IPS-18a (cell line): ENCODE measurements at regions not wholly inside any gene's neighbourhood (a gene's known extent, or its start where the extent isn't known, plus 50 kb on each side); places are given as distances from the start of the nearest gene placed in this dataset.
"Not testable (repeated sequence)": the region's sequence is repeated elsewhere in the genome, so short reads cannot be mapped to it uniquely, and the experiment has no call there.

Source experiments
- H3K27ac ChIP-seq: one replicate; pipeline ENCODE4 v1.5.1; 2013; ENCODE audit warnings: low read length
- H3K27me3 ChIP-seq: one replicate; pipeline ENCODE4 v1.6.1; 2013; ENCODE audit warnings: mild to moderate bottlenecking, low read length; ENCODE audit not compliant: control insufficient read depth, insufficient read depth
- H3K36me3 ChIP-seq: one replicate; pipeline ENCODE4 v1.6.1; 2013; ENCODE audit warnings: low read depth, low read length; ENCODE audit not compliant: control insufficient read depth
- H3K4me1 ChIP-seq: one replicate; pipeline ENCODE4 v1.6.1; 2013; ENCODE audit warnings: low read depth, low read length; ENCODE audit not compliant: control insufficient read depth
- H3K4me3 ChIP-seq: one replicate; pipeline ENCODE4 v1.5.1; 2013; ENCODE audit warnings: low read length
- H3K9ac ChIP-seq: one replicate; pipeline ENCODE4 v1.6.1; 2013; ENCODE audit warnings: mild to moderate bottlenecking, low read length, moderate library complexity
- H3K9me3 ChIP-seq: one replicate; pipeline ENCODE4 v1.6.1; 2013; ENCODE audit warnings: low read depth, low read length; ENCODE audit not compliant: control insufficient read depth

DNA sequence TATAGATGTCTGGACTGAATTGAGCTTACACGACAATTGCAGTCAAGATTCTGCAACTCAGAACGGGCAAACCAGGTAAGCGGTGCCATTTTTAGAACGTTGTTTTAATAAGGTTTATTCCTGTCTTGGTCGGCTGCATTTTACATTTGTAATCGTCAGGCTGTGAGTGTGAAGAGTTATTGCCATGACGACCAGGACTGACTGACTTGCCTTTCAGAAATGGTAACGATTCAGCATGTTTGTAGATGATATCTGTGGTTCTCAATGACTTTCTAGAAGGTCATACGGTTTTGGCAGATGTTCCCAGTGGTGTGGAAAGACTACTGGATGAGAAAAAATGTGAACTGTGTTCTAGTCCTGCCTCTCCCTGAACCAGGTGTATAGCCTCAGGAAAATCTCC, 271.3 kb upstream of the B3GALT2 start:
- Histone ChIP-seq H3K36me3 (no peaks in the 10 kb centered on the region), H3K27me3 (no peaks in the 10 kb centered on the region), H3K4me1 (peaks cover 2% of the 10 kb centered on the region), H3K4me3 (no peak overlapping the region), H3K27ac (no peak overlapping the region), H3K9ac (no peak overlapping the region), H3K9me3 (no peaks in the 10 kb centered on the region)

DNA sequence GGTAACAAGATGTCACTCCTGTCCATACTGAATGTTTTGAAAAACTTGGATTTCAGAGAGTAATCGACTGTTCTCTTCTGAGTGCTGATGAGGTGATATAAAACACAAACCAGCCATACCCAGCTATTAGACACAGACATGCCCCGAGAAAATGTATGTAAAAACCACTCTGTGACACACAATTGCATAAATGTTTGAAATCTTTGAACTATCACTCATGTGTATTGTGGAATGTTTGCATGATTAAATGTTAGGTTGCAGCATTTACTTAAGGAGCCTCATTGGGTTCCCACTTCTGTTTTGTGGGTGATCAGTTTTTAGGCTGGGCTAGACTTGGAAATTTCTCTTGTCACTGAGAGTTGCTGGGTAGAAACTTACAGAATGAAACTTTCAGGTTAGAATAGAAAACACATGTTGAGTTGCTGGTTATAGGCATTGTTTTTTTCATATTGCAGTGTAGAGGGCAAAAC, 270.4 kb upstream of the B3GALT2 start:
- Histone ChIP-seq H3K27ac (no peak overlapping the region), H3K4me3 (no peak overlapping the region), H3K27me3 (no peaks in the 10 kb centered on the region), H3K4me1 (no peaks in the 10 kb centered on the region), H3K9ac (no peak overlapping the region), H3K9me3 (no peaks in the 10 kb centered on the region), H3K36me3 (no peaks in the 10 kb centered on the region)

DNA sequence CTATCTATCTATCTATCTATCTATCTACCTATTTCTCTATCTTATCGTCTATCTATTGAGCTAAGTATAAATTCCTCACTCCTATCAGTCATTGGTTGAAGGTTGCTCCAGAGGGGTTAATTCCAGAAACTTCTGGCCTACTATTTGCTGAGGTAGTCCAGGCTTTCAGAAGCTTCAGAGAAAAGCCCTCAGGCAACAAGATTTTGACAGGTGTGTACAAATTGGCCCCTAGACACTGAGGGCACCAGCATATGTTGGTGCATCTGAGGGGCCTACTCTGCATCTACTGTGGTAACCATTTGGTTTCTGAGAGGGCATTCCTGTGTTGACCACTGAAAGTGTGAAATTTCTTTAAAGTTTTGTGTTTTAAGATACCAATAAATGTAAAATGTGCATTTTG, 265.2 kb upstream of the B3GALT2 start:
- Histone ChIP-seq H3K36me3 (no peaks in the 10 kb centered on the region), H3K9me3 (no peaks in the 10 kb centered on the region), H3K27me3 (no peaks in the 10 kb centered on the region), H3K9ac (no peak overlapping the region), H3K4me3 (no peak overlapping the region), H3K4me1 (no peaks in the 10 kb centered on the region), H3K27ac (no peak overlapping the region)

DNA sequence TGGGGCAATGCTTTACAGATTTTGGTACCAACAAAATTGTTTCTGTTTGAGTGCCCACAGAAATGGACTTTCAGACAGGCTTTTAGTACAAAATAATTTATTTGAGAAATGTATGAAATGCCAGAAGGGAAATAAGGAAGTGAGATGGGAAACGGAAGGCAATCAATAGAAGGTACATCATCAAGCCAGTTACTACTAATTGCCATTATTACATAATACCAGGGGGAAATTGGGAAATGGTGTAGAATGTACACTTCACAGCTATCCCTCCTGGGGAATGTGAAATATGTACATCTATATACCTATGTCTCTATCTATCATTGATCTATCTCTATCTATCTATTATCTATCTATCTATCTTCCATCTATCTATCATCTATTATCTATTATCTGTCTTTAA, 264.6 kb upstream of the B3GALT2 start:
- H3K9ac ChIP-seq: no peak overlapping the region
- H3K9me3 ChIP-seq: no peaks in the 10 kb centered on the region
- no peak overlapping the region for H3K27ac ChIP-seq
- H3K4me3 ChIP-seq: no peak overlapping the region
- H3K4me1 ChIP-seq: no peaks in the 10 kb centered on the region
- no peaks in the 10 kb centered on the region for H3K36me3 ChIP-seq
- H3K27me3 ChIP-seq: no peaks in the 10 kb centered on the region

DNA sequence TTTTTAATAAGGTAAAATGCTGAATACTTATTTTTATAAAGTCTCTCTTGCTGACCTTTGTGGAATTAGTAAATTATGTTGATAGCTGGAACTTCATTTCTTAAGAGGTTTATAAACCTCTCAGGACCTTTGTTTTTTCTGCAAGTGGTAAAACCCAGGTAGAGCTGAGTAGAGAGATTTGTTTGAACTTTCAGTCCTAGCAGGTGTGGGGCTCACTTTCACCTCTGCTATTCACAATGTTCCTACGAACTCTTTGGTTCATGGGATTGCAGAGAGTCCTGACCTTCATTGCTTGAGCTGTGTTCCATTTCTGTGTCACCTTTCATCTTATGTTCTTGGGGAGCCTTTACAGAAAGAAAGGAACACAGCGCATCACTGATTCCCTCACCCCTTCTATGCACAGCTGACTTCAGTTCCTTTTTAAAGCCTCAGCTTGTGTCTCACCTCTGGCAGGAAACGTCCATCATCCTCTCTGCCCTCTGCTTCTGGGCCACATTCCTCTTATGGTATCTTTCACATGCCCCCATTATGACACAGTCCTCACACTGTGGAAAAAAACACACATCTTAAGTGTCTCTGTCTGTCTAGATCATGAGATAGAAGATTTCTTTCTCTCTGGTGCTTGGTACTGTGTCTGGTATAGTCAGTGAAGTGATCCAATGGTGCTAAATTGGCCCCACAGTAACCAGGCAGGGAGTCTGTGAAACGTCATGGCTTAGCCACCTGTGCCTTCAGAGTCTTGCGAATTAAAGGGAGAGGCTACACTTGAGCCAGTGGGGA, 262.5 kb upstream of the B3GALT2 start:
- no peak overlapping the region for H3K9ac ChIP-seq
- no peaks in the 10 kb centered on the region for H3K4me1 ChIP-seq
- H3K27ac ChIP-seq: no peak overlapping the region
- no peaks in the 10 kb centered on the region for H3K36me3 ChIP-seq
- H3K27me3 ChIP-seq: no peaks in the 10 kb centered on the region
- H3K4me3 ChIP-seq: no peak overlapping the region
- no peaks in the 10 kb centered on the region for H3K9me3 ChIP-seq

DNA sequence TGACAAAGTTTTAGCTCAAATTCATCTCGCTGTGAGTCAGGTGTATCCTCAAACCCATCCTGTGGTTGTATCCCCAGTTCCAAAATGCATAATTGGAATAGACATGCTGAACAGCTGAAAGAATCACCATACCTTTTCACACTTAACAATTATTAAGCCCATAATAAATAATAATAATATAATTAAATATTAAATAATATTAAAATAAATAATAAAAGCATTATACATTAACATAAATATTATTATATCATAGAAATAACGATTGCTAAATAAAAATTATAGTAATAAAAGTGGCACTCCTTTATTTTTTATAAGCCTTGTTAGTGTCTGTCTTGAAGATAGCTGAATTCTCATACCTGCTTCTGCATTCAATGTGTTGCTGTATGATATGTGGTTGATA, 257.5 kb upstream of the B3GALT2 start:
- Histone ChIP-seq H3K4me3 (no peak overlapping the region), H3K9ac (no peak overlapping the region), H3K27ac (no peak overlapping the region), H3K36me3 (no peaks in the 10 kb centered on the region), H3K4me1 (no peaks in the 10 kb centered on the region), H3K9me3 (no peaks in the 10 kb centered on the region), H3K27me3 (no peaks in the 10 kb centered on the region)

DNA sequence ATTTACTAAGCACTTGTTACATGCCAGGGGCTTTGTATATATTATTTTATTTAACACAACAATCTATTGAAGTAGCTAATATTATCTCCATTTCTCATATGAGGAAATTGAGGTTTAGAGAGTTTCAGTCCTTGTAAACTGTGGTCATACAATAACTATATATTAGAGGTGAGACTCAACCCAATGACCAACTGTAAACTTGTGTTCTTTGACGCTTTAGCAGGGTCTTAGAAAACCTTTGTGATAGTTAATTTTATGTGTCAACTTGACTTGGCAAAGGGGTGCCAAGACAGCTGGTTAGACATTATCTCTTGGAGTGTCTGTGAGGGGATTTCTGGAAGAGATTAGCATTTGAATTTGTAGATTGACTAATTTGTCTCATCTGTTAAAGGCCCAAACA, 252.4 kb upstream of the B3GALT2 start:
- no peaks in the 10 kb centered on the region for H3K36me3 ChIP-seq
- no peak overlapping the region for H3K4me3 ChIP-seq
- H3K4me1 ChIP-seq: no peaks in the 10 kb centered on the region
- no peaks in the 10 kb centered on the region for H3K27me3 ChIP-seq
- H3K27ac ChIP-seq: no peak overlapping the region
- H3K9me3 ChIP-seq: no peaks in the 10 kb centered on the region
- H3K9ac ChIP-seq: no peak overlapping the region

DNA sequence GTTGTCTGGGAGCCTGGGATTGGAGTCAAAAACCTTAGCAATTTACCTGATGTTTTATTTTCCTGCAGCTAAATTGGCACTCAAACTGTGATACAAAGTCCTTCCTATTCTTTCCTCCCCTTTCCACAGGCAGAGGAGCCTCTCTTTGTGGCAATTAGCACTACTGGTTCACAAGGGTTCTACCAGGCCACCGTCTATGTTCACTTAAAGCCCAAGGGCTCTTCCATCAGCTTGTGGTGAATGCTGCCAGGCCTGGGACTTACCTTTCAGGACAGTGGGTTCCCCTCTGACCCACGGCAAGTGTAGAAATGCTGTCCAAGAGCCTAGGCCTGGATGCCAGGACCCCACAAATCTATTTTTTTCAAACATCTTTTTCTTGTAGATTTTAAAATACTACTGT, 251.9 kb upstream of the B3GALT2 start:
- Histone ChIP-seq H3K36me3 (no peaks in the 10 kb centered on the region), H3K9me3 (peaks cover 2% of the 10 kb centered on the region), H3K27ac (no peak overlapping the region), H3K9ac (no peak overlapping the region), H3K4me3 (no peak overlapping the region), H3K4me1 (no peaks in the 10 kb centered on the region), H3K27me3 (no peaks in the 10 kb centered on the region)

DNA sequence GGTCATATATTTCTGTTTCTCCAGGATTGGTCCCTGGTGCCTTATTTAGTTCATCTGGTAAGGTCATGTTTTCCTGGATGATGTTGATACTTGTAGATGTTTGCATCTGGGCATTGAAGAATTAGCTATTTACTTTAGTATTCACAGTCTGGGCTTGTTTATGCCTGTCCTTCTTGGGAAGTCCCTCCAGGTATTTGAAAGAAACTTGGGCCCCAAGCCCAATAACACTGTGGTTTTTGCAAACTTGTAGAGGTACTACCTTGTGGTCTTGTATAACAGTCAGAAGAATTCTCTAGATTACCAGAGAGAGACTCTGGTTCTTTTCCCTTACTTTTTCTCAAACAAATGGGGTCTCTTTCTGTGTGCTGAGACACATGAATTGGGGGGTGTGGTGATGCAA, 251.4 kb upstream of the B3GALT2 start:
- Histone ChIP-seq H3K9me3 (peaks cover 5% of the 10 kb centered on the region), H3K27me3 (no peaks in the 10 kb centered on the region), H3K4me3 (no peak overlapping the region), H3K4me1 (no peaks in the 10 kb centered on the region), H3K27ac (no peak overlapping the region), H3K9ac (no peak overlapping the region), H3K36me3 (no peaks in the 10 kb centered on the region)

DNA sequence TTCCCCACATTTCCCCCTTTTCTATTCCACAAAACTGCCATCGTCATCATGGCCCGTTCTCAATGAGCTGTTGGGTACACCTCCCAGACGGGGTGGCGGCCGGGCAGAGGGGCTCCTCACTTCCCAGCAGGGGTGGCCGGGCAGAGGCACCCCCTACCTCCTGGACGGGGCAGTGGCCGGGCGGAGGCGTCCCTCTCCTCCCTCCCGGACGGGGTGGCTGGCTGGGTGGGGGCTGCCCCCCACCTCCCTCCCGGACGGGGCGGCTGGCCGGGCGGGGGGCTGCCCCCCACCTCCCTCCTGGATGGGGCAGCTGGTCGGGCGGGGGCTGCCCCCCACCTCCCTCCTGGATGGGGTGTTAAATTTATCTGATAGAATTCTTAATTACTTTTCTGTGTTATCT, 250.9 kb upstream of the B3GALT2 start:
- not testable (repeated sequence) for H3K4me3 ChIP-seq, H3K9me3 ChIP-seq, H3K27ac ChIP-seq, H3K9ac ChIP-seq, H3K4me1 ChIP-seq, H3K36me3 ChIP-seq, H3K27me3 ChIP-seq

DNA sequence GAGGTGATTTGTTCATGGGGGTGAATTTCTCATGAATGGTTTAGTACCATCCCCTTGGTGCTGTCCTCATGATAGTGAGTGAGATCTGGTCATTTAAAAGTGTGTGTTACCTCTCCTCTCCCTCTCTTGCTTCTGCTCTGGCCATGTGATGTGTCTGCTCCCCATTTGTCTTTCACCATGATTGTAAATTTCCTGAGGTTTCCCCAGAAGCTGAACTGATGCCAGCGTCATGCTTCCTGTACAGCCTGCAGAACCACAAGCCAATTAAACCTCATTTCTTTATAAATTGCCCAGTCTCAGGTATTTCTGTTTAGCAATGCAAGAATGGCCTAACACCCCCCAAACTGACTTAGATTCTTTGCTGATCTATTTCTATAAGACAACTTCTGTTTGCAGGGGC, 249.4 kb upstream of the B3GALT2 start:
- Histone ChIP-seq H3K9ac (no peak overlapping the region), H3K4me1 (no peaks in the 10 kb centered on the region), H3K27ac (no peak overlapping the region), H3K9me3 (peaks cover 11% of the 10 kb centered on the region), H3K27me3 (no peaks in the 10 kb centered on the region), H3K4me3 (no peak overlapping the region), H3K36me3 (no peaks in the 10 kb centered on the region)

DNA sequence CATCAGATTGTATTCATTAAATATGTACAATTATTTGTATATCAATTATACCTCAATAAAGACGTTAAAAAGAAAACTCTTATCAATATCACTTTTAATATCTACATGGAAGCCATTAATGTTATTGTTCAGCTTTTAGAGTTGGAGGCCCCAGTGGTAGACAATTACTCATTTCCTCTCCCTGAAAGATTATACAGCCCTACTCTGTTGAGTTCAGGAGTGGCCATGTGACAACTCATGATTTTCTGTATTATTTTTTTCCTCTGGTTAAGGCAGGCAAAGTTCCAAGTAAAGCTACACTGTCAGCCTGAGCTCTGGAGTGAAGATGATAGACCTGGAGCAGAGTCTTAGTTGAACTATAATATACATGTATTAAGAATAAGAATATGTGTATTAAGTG, 247.9 kb upstream of the B3GALT2 start:
- Histone ChIP-seq H3K36me3 (no peaks in the 10 kb centered on the region), H3K9ac (no peak overlapping the region), H3K9me3 (peaks cover 11% of the 10 kb centered on the region), H3K27ac (no peak overlapping the region), H3K27me3 (no peaks in the 10 kb centered on the region), H3K4me3 (no peak overlapping the region), H3K4me1 (no peaks in the 10 kb centered on the region)
